Uterus (tissue), 3 donors: ENCODE measurements at regions not wholly inside any gene's neighbourhood (a gene's known extent, or its start where the extent isn't known, plus 50 kb on each side); places are given as distances from the start of the nearest gene placed in this dataset.

Experiments
- DNase-seq, 2 donors: peaks; one replicate each; pipeline ENCODE4 v3.0.0-alpha.2; 2019 to 2020
- H3K27ac ChIP-seq, 2 donors: fragments of 200-600 bp; sonication (generic); 1 replicate in 1 of 2; 2 replicates in 1 of 2; pipeline ENCODE4 v1.5.1; 2016 to 2018
- H3K27me3 ChIP-seq, 2 donors: fragments of 200-600 bp; sonication (generic); one replicate each; pipeline ENCODE4 v1.5.1; 2018 to 2019; ENCODE audit warnings: control low read depth in 1 of 2
- H3K36me3 ChIP-seq, 2 donors: fragments of 200-600 bp; sonication (generic); one replicate each; pipeline ENCODE4 v1.5.1; 2019; ENCODE audit warnings: control low read depth in 1 of 2
- H3K4me1 ChIP-seq, 2 donors: fragments of 200-600 bp; sonication (generic); one replicate each; pipeline ENCODE4 v1.5.1; 2018 to 2019; ENCODE audit warnings: control low read depth in 1 of 2
- H3K4me3 ChIP-seq, 2 donors: fragments of 200-600 bp; sonication (generic); 1 replicate in 1 of 2; 2 replicates in 1 of 2; pipeline ENCODE4 v1.5.1; 2018 to 2019; ENCODE audit warnings: mild to moderate bottlenecking in 1 of 2
- H3K9me3 ChIP-seq, 2 donors: fragments of 200-600 bp; sonication (generic); one replicate each; pipeline ENCODE4 v1.5.1; 2019; ENCODE audit warnings: control low read depth in 1 of 2
- CTCF ChIP-seq, 4 experiments: fragments of 200-600 bp in 2 of 4; fragments of 450-650 bp in 2 of 4; sonication (generic) in 2 of 4; IDR thresholded peaks; one replicate each; pipeline ENCODE4 v1.5.1; 2016 to 2019; ENCODE audit warnings: antibody characterized with exemption in 4 of 4, mild to moderate bottlenecking in 2 of 4, moderate library complexity in 1 of 4
- POLR2A ChIP-seq, 2 donors: fragments of 450-650 bp; IDR thresholded peaks; one replicate each; pipeline ENCODE4 v1.6.1; 2016; ENCODE audit warnings: antibody characterized with exemption in 2 of 2, mild to moderate bottlenecking in 1 of 2, moderate library complexity in 1 of 2
- intact Hi-C: fragments of 100-400 bp; cut with DNase I; formaldehyde crosslinking; loops from one replicate; pipeline ENCODE4 v1.15.1; 2023; ENCODE audit warnings: low total_unique reads
- donor health status: DM: yes; HTN: yes; CAD: no.

DNA sequence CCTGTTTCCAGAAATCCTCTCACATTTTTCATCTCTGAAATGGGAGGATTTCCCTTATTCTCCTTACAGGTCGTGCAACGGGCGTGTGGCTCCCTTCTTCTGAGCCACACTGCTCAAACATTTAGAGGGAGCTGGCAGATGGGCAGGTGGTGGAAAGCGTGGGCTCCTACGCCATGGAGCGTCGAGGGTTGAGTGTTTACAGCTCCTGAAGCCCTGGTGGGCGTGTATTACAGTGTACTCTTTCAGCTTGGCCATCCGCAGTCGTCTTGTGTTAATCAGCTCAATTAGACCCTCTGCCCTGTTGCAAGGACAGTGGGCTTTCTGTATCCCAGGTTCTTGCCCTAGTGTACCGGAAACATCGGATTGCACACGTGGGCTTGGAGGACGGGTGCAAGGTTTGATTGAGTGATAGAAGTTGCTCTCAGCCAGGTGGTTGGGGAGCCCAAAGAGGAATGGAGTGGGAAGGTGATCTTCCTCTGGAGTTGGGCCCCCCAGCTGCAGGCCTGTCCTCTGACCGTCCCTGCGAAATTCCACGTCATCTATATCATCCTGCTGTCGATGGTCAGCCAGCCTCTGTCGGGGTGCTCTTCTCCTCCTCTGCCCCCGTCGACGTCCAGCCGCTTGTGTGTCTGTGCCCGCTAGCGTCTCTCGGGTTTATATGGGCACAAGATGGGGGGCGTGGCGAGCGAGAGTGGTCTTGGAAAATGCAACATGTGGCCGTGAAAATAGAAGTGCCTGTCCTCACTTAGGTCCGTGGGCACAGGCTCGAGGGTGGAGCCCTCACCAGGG lies 120.3 kb upstream of the DSEL start:
- TF ChIP-seq POLR2A (IDR thresholded peaks at IDR 0.05) (no peak), CTCF (IDR thresholded peaks at IDR 0.05) (no peak)
- H3K4me3 ChIP-seq: no peak overlapping the region
- no peaks in the 10 kb centered on the region for H3K4me1 ChIP-seq
- intact Hi-C loops: no loop called here
- no peaks in the 10 kb centered on the region for H3K36me3 ChIP-seq
- H3K27me3 ChIP-seq: no peaks in the 10 kb centered on the region
- DNase-seq: no peak
- H3K27ac ChIP-seq: no peak overlapping the region
- no peaks in the 10 kb centered on the region for H3K9me3 ChIP-seq

DNA sequence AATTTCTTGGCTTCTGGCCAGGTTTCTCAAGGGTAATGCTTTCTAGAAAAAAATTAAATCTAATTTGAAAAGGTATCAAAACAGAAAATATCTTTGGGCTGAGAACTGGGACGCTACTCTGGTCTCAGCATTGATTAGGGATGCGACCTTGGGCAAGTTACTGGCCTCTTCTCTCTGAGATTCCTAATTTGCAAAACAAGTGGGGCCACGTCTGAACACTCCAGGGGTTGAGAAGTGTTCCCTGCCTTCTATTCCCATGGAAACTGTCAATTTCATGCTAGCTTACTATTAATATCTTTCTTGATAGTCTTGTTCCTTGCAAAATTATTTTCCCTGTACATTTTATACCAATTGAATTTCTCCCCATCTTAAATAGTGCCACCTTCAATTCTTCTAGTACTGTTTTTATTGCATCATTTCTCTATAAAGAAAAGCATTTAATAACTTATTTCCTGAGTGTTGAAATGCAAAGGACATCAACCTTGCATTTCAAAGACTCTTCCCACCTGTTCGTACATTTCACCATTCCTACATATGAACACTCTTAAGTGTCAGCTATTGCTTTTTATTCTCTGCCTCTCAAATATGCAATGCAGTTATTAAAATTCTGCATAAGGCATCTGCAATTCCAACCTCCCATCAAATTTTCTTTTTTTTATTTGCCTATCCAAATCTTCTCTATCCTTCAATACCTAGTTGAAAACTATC lies 118.3 kb upstream of the DSEL start:
- H3K9me3 ChIP-seq: no peaks in the 10 kb centered on the region
- no peak for DNase-seq
- no peak overlapping the region for H3K27ac ChIP-seq
- no peaks in the 10 kb centered on the region for H3K4me1 ChIP-seq
- H3K4me3 ChIP-seq: no peak overlapping the region
- no peaks in the 10 kb centered on the region for H3K36me3 ChIP-seq
- intact Hi-C loops: no loop called here
- TF ChIP-seq POLR2A (IDR thresholded peaks at IDR 0.05): no peak
- TF ChIP-seq CTCF (IDR thresholded peaks at IDR 0.05): no peak
- H3K27me3 ChIP-seq: no peaks in the 10 kb centered on the region

- Histone ChIP-seq H3K4me1 (no peaks in the 10 kb centered on the region), H3K9me3 (no peaks in the 10 kb centered on the region), H3K27ac (no peak overlapping the region), H3K4me3 (no peak overlapping the region), H3K27me3 (no peaks in the 10 kb centered on the region), H3K36me3 (no peaks in the 10 kb centered on the region)
- DNase-seq: no peak
- intact Hi-C loops: no loop called here
- TF ChIP-seq POLR2A (IDR thresholded peaks at IDR 0.05) (no peak), CTCF (IDR thresholded peaks at IDR 0.05) (no peak)
These were observed 117.4 kb upstream of the DSEL start for GRCh38 chr18:67633939-67634338.

- DNase-seq: no peak
These were observed 105.4 kb upstream of the DSEL start for GRCh38 chr18:67621906-67622305.

More at GRCh38 chr18:67621906-67622305, 105.4 kb upstream of the DSEL start:
- no peak overlapping the region for H3K27ac ChIP-seq
- intact Hi-C loops: no loop called here
- TF ChIP-seq POLR2A (IDR thresholded peaks at IDR 0.05) (no peak), CTCF (IDR thresholded peaks at IDR 0.05) (no peak)
- no peak overlapping the region for H3K4me3 ChIP-seq
- H3K36me3 ChIP-seq: no peaks in the 10 kb centered on the region
- no peaks in the 10 kb centered on the region for H3K27me3 ChIP-seq
- no peaks in the 10 kb centered on the region for H3K9me3 ChIP-seq
- H3K4me1 ChIP-seq: no peaks in the 10 kb centered on the region
